ENCODE measurements at regions not wholly inside any gene's neighbourhood (a gene's known extent, or its start where the extent isn't known, plus 50 kb on each side); places are given as distances from the start of the nearest gene placed in this dataset.

DNA sequence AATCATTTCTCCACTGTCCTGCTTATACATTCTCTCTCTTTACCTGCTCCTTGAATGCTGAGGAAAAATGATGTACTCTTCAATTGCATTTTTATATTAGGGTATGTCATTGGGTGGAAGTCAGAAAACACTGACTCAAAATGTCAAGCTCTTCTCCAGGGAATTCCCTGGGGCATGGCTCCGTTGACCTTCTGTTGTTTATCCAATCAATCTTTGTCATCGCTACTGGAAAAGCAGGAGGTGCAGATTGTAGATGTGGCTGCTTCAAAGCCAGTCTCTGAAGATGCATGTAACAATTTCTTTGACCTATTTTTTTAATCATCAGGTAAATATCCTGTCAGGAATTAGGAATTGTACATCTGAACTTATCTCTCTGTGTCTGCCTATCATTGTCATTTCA lies 63.9 kb upstream of the TENT5A start:
- Histone ChIP-seq H3K4me1 (ENCODE audit: insufficient read depth, low read length) (no peaks in the 10 kb centered on the region), H4K91ac (ENCODE audit: insufficient read length, low read depth, low read length) (no peak overlapping the region), H3K4ac (ENCODE audit: low read depth, low read length) (no peak overlapping the region), H3K56ac (ENCODE audit: insufficient read length, low read depth, low read length) (no peak overlapping the region), H3K9me3 (ENCODE audit: control insufficient read depth, low read depth, low read length) (no peaks in the 10 kb centered on the region), H3K23ac (ENCODE audit: insufficient read length, low read depth, low read length) (no peak overlapping the region), H2AFZ (ENCODE audit: low read length) (no peak overlapping the region), H2BK15ac (ENCODE audit: low read depth, low read length) (no peak overlapping the region), H3K79me1 (ENCODE audit: insufficient read depth, low read depth, low read length, poor library complexity, severe bottlenecking) (no peaks in the 10 kb centered on the region), H3K14ac (ENCODE audit: insufficient read depth, low read length) (no peak overlapping the region), H3K18ac (ENCODE audit: insufficient read length, low read depth, low read length) (no peak overlapping the region), H2AK5ac (ENCODE audit: insufficient read length, low read length) (no peak overlapping the region), H3K9ac (ENCODE audit: extremely low read depth, insufficient read length, low read length) (no peak overlapping the region), H3K27ac (ENCODE audit: insufficient read length, low read depth, low read length) (no peak overlapping the region), H4K20me1 (ENCODE audit: control insufficient read depth, insufficient read depth, insufficient read length) (no peaks in the 10 kb centered on the region), H3K27me3 (ENCODE audit: insufficient read depth, low read length) (no peaks in the 10 kb centered on the region), H2BK5ac (ENCODE audit: insufficient read length, low read length) (no peak overlapping the region), H4K8ac (replicated peaks; ENCODE audit: insufficient read length, low read depth, low read length) (no peak overlapping the region), H3K4me2 (ENCODE audit: insufficient read depth, insufficient read length, low read length) (no peak overlapping the region), H3K23me2 (ENCODE audit: insufficient read length, low read depth, low read length, poor library complexity, severe bottlenecking) (no peaks in the 10 kb centered on the region), H2BK20ac (ENCODE audit: low read depth, low read length, poor library complexity, severe bottlenecking) (no peak overlapping the region), H2BK12ac (ENCODE audit: insufficient read length, low read depth, low read length) (no peak overlapping the region), H3T11ph (ENCODE audit: low read length) (no peak overlapping the region), H2BK120ac (ENCODE audit: low read depth, low read length, poor library complexity, severe bottlenecking) (no peak overlapping the region), H4K5ac (ENCODE audit: insufficient read length, low read depth, low read length) (no peak overlapping the region), H3K79me2 (ENCODE audit: insufficient read depth, low read length) (no peaks in the 10 kb centered on the region)
- Mint-ChIP-seq H3K27ac (no peak overlapping the region), H3K9me3 (no peaks in the 10 kb centered on the region), H3K4me1 (no peaks in the 10 kb centered on the region), H3K36me3 (ENCODE audit: insufficient read depth in 1 of 3, low read depth in 3 of 3) (no peaks in the 10 kb centered on the region), H3K27me3 (ENCODE audit: low read depth) (no peaks in the 10 kb centered on the region), H3K4me3 (no peak overlapping the region)
- WGBS (ENCODE audit: extremely low coverage, insufficient read length, low lambda C conversion rate): no CpG with 5 or more reads among the region's 2 CpGs
- TF ChIP-seq, protein P1, sequence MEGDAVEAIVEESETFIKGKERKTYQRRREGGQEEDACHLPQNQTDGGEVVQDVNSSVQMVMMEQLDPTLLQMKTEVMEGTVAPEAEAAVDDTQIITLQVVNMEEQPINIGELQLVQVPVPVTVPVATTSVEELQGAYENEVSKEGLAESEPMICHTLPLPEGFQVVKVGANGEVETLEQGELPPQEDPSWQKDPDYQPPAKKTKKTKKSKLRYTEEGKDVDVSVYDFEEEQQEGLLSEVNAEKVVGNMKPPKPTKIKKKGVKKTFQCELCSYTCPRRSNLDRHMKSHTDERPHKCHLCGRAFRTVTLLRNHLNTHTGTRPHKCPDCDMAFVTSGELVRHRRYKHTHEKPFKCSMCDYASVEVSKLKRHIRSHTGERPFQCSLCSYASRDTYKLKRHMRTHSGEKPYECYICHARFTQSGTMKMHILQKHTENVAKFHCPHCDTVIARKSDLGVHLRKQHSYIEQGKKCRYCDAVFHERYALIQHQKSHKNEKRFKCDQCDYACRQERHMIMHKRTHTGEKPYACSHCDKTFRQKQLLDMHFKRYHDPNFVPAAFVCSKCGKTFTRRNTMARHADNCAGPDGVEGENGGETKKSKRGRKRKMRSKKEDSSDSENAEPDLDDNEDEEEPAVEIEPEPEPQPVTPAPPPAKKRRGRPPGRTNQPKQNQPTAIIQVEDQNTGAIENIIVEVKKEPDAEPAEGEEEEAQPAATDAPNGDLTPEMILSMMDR (conservative IDR thresholded peaks at IDR 0.05): no peak
- no peak for DNase-seq

Data from H9 (cell line).